ENCODE measurements at regions not wholly inside any gene's neighbourhood (a gene's known extent, or its start where the extent isn't known, plus 50 kb on each side); places are given as distances from the start of the nearest gene placed in this dataset.

- no peaks in the 10 kb centered on the region for H3K27me3 Mint-ChIP-seq (ENCODE audit: unreplicated experiment)
- no peak overlapping the region for H3K4me3 Mint-ChIP-seq (ENCODE audit: low read depth, unreplicated experiment)
- no peaks in the 10 kb centered on the region for H3K36me3 Mint-ChIP-seq (ENCODE audit: insufficient read depth, unreplicated experiment)
- H3K9me3 Mint-ChIP-seq (ENCODE audit: low read depth, unreplicated experiment), result peaks cover 5% of the 10 kb centered on the region
- no TSS peak for BruUV-seq (replicated peaks)
- peaks cover 8% of the 10 kb centered on the region for H3K4me1 Mint-ChIP-seq (ENCODE audit: low read depth, unreplicated experiment)
- H3K27ac Mint-ChIP-seq (ENCODE audit: unreplicated experiment), result no peak overlapping the region
- CTCF ChIA-PET, result interaction anchor here (1.3 kb wide), 1 partner anchor 18 kb away, joined by 3 read pairs; no protein-coding TSS in a partner anchor
- intact Hi-C loops (cut with micrococcal nuclease; ENCODE audit: unreplicated experiment), result no loop called here
- no peak for TF ChIP-seq CTCF (IDR thresholded peaks at IDR 0.05; ENCODE audit: unreplicated experiment)
- DNase-seq, result no peak
Observed at GRCh38 chr5:174359071-174359470, 313.6 kb downstream of the NSG2 start.

- intact Hi-C loops (cut with micrococcal nuclease; ENCODE audit: unreplicated experiment), result no loop called here
- H3K27ac Mint-ChIP-seq (ENCODE audit: unreplicated experiment), result no peak overlapping the region
- CTCF ChIA-PET, result no interaction called here
- peaks cover 5% of the 10 kb centered on the region for H3K9me3 Mint-ChIP-seq (ENCODE audit: low read depth, unreplicated experiment)
- no peak overlapping the region for H3K4me3 Mint-ChIP-seq (ENCODE audit: low read depth, unreplicated experiment)
- H3K4me1 Mint-ChIP-seq (ENCODE audit: low read depth, unreplicated experiment), result no peaks in the 10 kb centered on the region
- no peak for DNase-seq
- no peaks in the 10 kb centered on the region for H3K36me3 Mint-ChIP-seq (ENCODE audit: insufficient read depth, unreplicated experiment)
- H3K27me3 Mint-ChIP-seq (ENCODE audit: unreplicated experiment), result no peaks in the 10 kb centered on the region
- TF ChIP-seq CTCF (IDR thresholded peaks at IDR 0.05; ENCODE audit: unreplicated experiment), result no peak
- no TSS peak for BruUV-seq (replicated peaks)
Observed at GRCh38 chr5:174362514-174362913, 317.0 kb downstream of the NSG2 start.

- Mint-ChIP-seq H3K27me3 (ENCODE audit: unreplicated experiment) (no peaks in the 10 kb centered on the region), H3K4me1 (ENCODE audit: low read depth, unreplicated experiment) (no peaks in the 10 kb centered on the region), H3K36me3 (ENCODE audit: insufficient read depth, unreplicated experiment) (no peaks in the 10 kb centered on the region), H3K4me3 (ENCODE audit: low read depth, unreplicated experiment) (no peak overlapping the region), H3K9me3 (ENCODE audit: low read depth, unreplicated experiment) (peaks cover 5% of the 10 kb centered on the region), H3K27ac (ENCODE audit: unreplicated experiment) (no peak overlapping the region)
- DNase-seq, result no peak
- no TSS peak for BruUV-seq (replicated peaks)
- intact Hi-C loops (cut with micrococcal nuclease; ENCODE audit: unreplicated experiment), result no loop called here
- CTCF ChIA-PET, result no interaction called here
- TF ChIP-seq CTCF (IDR thresholded peaks at IDR 0.05; ENCODE audit: unreplicated experiment), result no peak
Observed at GRCh38 chr5:174363934-174364333, 318.4 kb downstream of the NSG2 start.

- CTCF ChIA-PET, result no interaction called here
- no peak for DNase-seq
- BruUV-seq (replicated peaks), result no TSS peak
- peaks cover 5% of the 10 kb centered on the region for H3K9me3 Mint-ChIP-seq (ENCODE audit: low read depth, unreplicated experiment)
- no peaks in the 10 kb centered on the region for H3K36me3 Mint-ChIP-seq (ENCODE audit: insufficient read depth, unreplicated experiment)
- intact Hi-C loops (cut with micrococcal nuclease; ENCODE audit: unreplicated experiment), result no loop called here
- no peak for TF ChIP-seq CTCF (IDR thresholded peaks at IDR 0.05; ENCODE audit: unreplicated experiment)
- no peak overlapping the region for H3K27ac Mint-ChIP-seq (ENCODE audit: unreplicated experiment)
- H3K4me1 Mint-ChIP-seq (ENCODE audit: low read depth, unreplicated experiment), result no peaks in the 10 kb centered on the region
- no peaks in the 10 kb centered on the region for H3K27me3 Mint-ChIP-seq (ENCODE audit: unreplicated experiment)
- H3K4me3 Mint-ChIP-seq (ENCODE audit: low read depth, unreplicated experiment), result no peak overlapping the region
Observed at GRCh38 chr5:174364676-174365075, 319.2 kb downstream of the NSG2 start.

Measured in Calu3 (cell line).